Liver (tissue), 8 donors: ENCODE measurements at regions not wholly inside any gene's neighbourhood (a gene's known extent, or its start where the extent isn't known, plus 50 kb on each side); places are given as distances from the start of the nearest gene placed in this dataset.

Source experiments
- DNase-seq: peaks from one replicate; pipeline ENCODE4 v3.0.0-alpha.2; 2017; ENCODE audit warnings: low spot score
- H3K27ac ChIP-seq, 2 donors: one replicate each; pipeline ENCODE4 v1.7.0; 2013; ENCODE audit warnings: inconsistent platforms in 2 of 2, low read length in 2 of 2, control low read depth in 1 of 2, low read depth in 1 of 2, mild to moderate bottlenecking in 1 of 2
- H3K27me3 ChIP-seq, 4 donors: one replicate each; pipeline versions ENCODE4 v1.6.1 to v1.7.0; 2013; ENCODE audit warnings: low read length in 3 of 4, inconsistent platforms in 1 of 4, mild to moderate bottlenecking in 1 of 4, moderate library complexity in 1 of 4; ENCODE audit not compliant: control insufficient read depth in 4 of 4, insufficient read depth in 4 of 4
- H3K36me3 ChIP-seq, 4 donors: one replicate each; pipeline versions ENCODE4 v1.6.1 to v1.7.0; 2013; ENCODE audit warnings: low read length in 3 of 4, mild to moderate bottlenecking in 3 of 4, low read depth in 1 of 4, moderate library complexity in 1 of 4; ENCODE audit not compliant: control insufficient read depth in 4 of 4, insufficient read depth in 3 of 4
- H3K4me1 ChIP-seq, 4 donors: one replicate each; pipeline versions ENCODE4 v1.6.1 to v1.7.0; 2013; ENCODE audit warnings: low read length in 3 of 4, mild to moderate bottlenecking in 3 of 4, moderate library complexity in 1 of 4; ENCODE audit not compliant: control insufficient read depth in 4 of 4, insufficient read depth in 4 of 4
- H3K4me3 ChIP-seq, 3 donors: one replicate each; pipeline versions ENCODE4 v1.6.1 to v1.7.0; 2013; ENCODE audit warnings: low read length in 3 of 3, control low read depth in 1 of 3, low read depth in 1 of 3, mild to moderate bottlenecking in 1 of 3
- H3K9ac ChIP-seq, 2 donors: one replicate each; pipeline ENCODE4 v1.7.0; 2013; ENCODE audit warnings: low read length in 2 of 2, mild to moderate bottlenecking in 2 of 2, moderate library complexity in 2 of 2, control low read depth in 1 of 2, low read depth in 1 of 2
- H3K9me3 ChIP-seq, 4 donors: one replicate each; pipeline versions ENCODE4 v1.6.1 to v1.7.0; 2013; ENCODE audit warnings: low read length in 3 of 4; ENCODE audit not compliant: control insufficient read depth in 4 of 4
- EGR1 ChIP-seq, 2 donors: IDR thresholded peaks; 2 replicates each; pipeline ENCODE4 v1.6.1; 2016 to 2018; ENCODE audit warnings: antibody characterized with exemption in 2 of 2, low read depth in 2 of 2
- FOXA1 ChIP-seq: IDR thresholded peaks from 2 replicates; pipeline ENCODE4 v1.6.1; 2016; ENCODE audit warnings: antibody characterized with exemption
- FOXA2 ChIP-seq: IDR thresholded peaks from 2 replicates; pipeline ENCODE4 v1.6.1; 2016; ENCODE audit warnings: antibody characterized with exemption
- GABPA ChIP-seq, 2 donors: IDR thresholded peaks in 1 of 2; conservative IDR thresholded peaks in 1 of 2; 2 replicates each; pipeline ENCODE4 v1.6.1; 2016; ENCODE audit warnings: antibody characterized with exemption in 2 of 2, mild to moderate bottlenecking in 1 of 2, moderate library complexity in 1 of 2
- HNF4G ChIP-seq: IDR thresholded peaks from 2 replicates; pipeline ENCODE4 v1.6.1; 2016; ENCODE audit warnings: antibody characterized with exemption
- JUND ChIP-seq, 2 donors: IDR thresholded peaks; 2 replicates each; pipeline ENCODE4 v1.6.1; 2016; ENCODE audit warnings: antibody characterized with exemption in 2 of 2
- NR2F2 ChIP-seq: IDR thresholded peaks from 2 replicates; pipeline ENCODE4 v1.6.1; 2016; ENCODE audit warnings: antibody characterized with exemption
- RAD21 ChIP-seq, 2 donors: IDR thresholded peaks; 2 replicates each; pipeline ENCODE4 v1.6.1; 2016; ENCODE audit warnings: antibody characterized with exemption in 2 of 2, mild to moderate bottlenecking in 2 of 2
- RXRA ChIP-seq, 2 donors: IDR thresholded peaks; 2 replicates each; pipeline ENCODE4 v1.6.1; 2017 to 2018; ENCODE audit warnings: antibody characterized with exemption in 2 of 2, mild to moderate bottlenecking in 1 of 2
- SP1 ChIP-seq: IDR thresholded peaks from 2 replicates; pipeline ENCODE4 v1.6.1; 2018; ENCODE audit warnings: antibody characterized with exemption, mild to moderate bottlenecking
- TAF1 ChIP-seq: conservative IDR thresholded peaks from 2 replicates; pipeline ENCODE4 v1.6.1; 2016; ENCODE audit warnings: antibody characterized with exemption, mild to moderate bottlenecking
- YY1 ChIP-seq: IDR thresholded peaks from 2 replicates; pipeline ENCODE4 v1.6.1; 2016; ENCODE audit warnings: antibody characterized with exemption, mild to moderate bottlenecking
- WGBS: extraction: QIAGEN DNeasy Blood & Tissue Kit; methylation state at CpG from one replicate; pipeline ENCODE4 v1.1.7; 2013; 5-methylcytosine and 5-hydroxymethylcytosine counted together
- TF ChIP-seq, protein P1 (sequence below): IDR thresholded peaks from 2 replicates; pipeline ENCODE4 v1.6.1; 2016; ENCODE audit warnings: antibody characterized with exemption
- TF ChIP-seq, protein P2 (sequence below): IDR thresholded peaks from 2 replicates; pipeline ENCODE4 v1.6.1; 2016; ENCODE audit warnings: antibody characterized with exemption
- TF ChIP-seq, protein P3 (sequence below): IDR thresholded peaks from 2 replicates; pipeline ENCODE4 v1.6.1; 2016; ENCODE audit warnings: antibody characterized with exemption
- TF ChIP-seq, protein P4 (sequence below): fragments of 150-350 bp; IDR thresholded peaks from 2 replicates; pipeline ENCODE4 v1.5.1; 2017; ENCODE audit warnings: improper control_type of control experiment, low read depth, low read length; ENCODE audit not compliant: missing input control
- TF ChIP-seq, protein P5 (sequence below): IDR thresholded peaks from 2 replicates; pipeline ENCODE4 v1.6.1; 2016; ENCODE audit warnings: antibody characterized with exemption, mild to moderate bottlenecking
- donor health status: healthy.
- donor health status: healthy.
- donor health status: healthy.
- donor health status: healthy.
- donor health status: healthy.

DNA sequence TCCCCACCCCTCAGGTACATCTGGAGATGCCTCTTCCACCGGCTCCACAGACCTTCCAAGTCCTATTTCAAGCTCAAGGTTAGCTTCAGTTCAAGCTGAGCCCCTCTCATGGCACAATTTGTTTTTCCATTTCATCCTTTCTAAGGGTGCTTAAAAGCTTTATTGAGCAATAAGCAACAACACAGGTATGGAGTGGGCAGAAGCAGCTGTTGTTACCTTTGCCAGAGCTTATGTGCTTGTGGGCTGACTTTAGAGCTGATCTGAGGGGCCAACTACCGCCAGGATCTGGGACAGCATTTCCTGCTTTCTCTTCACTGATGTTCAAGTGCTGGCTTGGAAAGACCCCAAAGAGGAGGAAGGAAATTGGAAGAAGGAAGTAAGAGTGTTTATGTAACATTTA, 140.0 kb upstream of the KLHL25 start:
- DNase-seq: no peak
- Histone ChIP-seq H3K4me3 (no peak overlapping the region), H3K9ac (no peak overlapping the region), H3K9me3 (no peaks in the 10 kb centered on the region), H3K27me3 (no peaks in the 10 kb centered on the region), H3K4me1 (no peaks in the 10 kb centered on the region), H3K36me3 (no peaks in the 10 kb centered on the region), H3K27ac (no peak overlapping the region)
- WGBS: 54% methylated on average over 2 of the region's 2 CpGs
- TF ChIP-seq FOXA2 (no peak), NR2F2 (no peak), TAF1 (no peak), JUND (IDR thresholded peaks at IDR 0.05) (no peak), HNF4G (no peak), FOXA1 (no peak), EGR1 (IDR thresholded peaks at IDR 0.05; ENCODE audit: low read depth in 2 of 2) (no peak), RAD21 (IDR thresholded peaks at IDR 0.05) (no peak), YY1 (no peak), GABPA (IDR thresholded peaks at IDR 0.05 in 1 of 2, conservative IDR thresholded peaks at IDR 0.05 in 1 of 2) (no peak), SP1 (no peak)
- TF ChIP-seq, protein P1, sequence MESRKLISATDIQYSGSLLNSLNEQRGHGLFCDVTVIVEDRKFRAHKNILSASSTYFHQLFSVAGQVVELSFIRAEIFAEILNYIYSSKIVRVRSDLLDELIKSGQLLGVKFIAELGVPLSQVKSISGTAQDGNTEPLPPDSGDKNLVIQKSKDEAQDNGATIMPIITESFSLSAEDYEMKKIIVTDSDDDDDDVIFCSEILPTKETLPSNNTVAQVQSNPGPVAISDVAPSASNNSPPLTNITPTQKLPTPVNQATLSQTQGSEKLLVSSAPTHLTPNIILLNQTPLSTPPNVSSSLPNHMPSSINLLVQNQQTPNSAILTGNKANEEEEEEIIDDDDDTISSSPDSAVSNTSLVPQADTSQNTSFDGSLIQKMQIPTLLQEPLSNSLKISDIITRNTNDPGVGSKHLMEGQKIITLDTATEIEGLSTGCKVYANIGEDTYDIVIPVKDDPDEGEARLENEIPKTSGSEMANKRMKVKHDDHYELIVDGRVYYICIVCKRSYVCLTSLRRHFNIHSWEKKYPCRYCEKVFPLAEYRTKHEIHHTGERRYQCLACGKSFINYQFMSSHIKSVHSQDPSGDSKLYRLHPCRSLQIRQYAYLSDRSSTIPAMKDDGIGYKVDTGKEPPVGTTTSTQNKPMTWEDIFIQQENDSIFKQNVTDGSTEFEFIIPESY: no peak
- TF ChIP-seq, protein P2, sequence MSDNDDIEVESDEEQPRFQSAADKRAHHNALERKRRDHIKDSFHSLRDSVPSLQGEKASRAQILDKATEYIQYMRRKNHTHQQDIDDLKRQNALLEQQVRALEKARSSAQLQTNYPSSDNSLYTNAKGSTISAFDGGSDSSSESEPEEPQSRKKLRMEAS: no peak
- TF ChIP-seq, protein P3, sequence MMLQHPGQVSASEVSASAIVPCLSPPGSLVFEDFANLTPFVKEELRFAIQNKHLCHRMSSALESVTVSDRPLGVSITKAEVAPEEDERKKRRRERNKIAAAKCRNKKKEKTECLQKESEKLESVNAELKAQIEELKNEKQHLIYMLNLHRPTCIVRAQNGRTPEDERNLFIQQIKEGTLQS: no peak
- TF ChIP-seq, protein P4, sequence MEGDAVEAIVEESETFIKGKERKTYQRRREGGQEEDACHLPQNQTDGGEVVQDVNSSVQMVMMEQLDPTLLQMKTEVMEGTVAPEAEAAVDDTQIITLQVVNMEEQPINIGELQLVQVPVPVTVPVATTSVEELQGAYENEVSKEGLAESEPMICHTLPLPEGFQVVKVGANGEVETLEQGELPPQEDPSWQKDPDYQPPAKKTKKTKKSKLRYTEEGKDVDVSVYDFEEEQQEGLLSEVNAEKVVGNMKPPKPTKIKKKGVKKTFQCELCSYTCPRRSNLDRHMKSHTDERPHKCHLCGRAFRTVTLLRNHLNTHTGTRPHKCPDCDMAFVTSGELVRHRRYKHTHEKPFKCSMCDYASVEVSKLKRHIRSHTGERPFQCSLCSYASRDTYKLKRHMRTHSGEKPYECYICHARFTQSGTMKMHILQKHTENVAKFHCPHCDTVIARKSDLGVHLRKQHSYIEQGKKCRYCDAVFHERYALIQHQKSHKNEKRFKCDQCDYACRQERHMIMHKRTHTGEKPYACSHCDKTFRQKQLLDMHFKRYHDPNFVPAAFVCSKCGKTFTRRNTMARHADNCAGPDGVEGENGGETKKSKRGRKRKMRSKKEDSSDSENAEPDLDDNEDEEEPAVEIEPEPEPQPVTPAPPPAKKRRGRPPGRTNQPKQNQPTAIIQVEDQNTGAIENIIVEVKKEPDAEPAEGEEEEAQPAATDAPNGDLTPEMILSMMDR: no peak
- TF ChIP-seq, protein P5, sequence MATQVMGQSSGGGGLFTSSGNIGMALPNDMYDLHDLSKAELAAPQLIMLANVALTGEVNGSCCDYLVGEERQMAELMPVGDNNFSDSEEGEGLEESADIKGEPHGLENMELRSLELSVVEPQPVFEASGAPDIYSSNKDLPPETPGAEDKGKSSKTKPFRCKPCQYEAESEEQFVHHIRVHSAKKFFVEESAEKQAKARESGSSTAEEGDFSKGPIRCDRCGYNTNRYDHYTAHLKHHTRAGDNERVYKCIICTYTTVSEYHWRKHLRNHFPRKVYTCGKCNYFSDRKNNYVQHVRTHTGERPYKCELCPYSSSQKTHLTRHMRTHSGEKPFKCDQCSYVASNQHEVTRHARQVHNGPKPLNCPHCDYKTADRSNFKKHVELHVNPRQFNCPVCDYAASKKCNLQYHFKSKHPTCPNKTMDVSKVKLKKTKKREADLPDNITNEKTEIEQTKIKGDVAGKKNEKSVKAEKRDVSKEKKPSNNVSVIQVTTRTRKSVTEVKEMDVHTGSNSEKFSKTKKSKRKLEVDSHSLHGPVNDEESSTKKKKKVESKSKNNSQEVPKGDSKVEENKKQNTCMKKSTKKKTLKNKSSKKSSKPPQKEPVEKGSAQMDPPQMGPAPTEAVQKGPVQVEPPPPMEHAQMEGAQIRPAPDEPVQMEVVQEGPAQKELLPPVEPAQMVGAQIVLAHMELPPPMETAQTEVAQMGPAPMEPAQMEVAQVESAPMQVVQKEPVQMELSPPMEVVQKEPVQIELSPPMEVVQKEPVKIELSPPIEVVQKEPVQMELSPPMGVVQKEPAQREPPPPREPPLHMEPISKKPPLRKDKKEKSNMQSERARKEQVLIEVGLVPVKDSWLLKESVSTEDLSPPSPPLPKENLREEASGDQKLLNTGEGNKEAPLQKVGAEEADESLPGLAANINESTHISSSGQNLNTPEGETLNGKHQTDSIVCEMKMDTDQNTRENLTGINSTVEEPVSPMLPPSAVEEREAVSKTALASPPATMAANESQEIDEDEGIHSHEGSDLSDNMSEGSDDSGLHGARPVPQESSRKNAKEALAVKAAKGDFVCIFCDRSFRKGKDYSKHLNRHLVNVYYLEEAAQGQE: no peak

DNA sequence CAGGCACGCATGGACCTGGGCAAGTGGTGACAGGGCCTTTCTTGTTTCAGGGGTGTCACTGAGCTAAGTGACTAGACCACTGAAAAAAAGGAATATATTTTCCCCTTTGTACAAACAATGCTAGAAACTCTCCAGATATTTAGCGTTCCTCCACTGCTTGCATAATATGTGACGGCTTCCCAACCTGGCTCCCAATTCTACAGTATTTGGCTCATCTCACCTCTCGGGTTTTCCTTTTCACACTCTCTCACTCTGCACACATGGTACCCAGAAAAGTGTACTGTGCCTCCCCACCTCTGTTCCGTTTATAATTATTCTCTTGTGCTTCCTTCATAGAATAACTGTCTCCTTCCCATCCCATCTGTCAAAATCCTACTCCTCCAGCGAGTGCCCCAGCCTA, 140.5 kb upstream of the KLHL25 start:
- H3K4me1 ChIP-seq: no peaks in the 10 kb centered on the region
- no peaks in the 10 kb centered on the region for H3K27me3 ChIP-seq
- no peak overlapping the region for H3K9ac ChIP-seq
- no peaks in the 10 kb centered on the region for H3K36me3 ChIP-seq
- DNase-seq: no peak
- 92% methylated on average over 6 of the region's 6 CpGs for WGBS
- TF ChIP-seq FOXA2: no peak
- TF ChIP-seq, protein P1: no peak
- TF ChIP-seq RXRA (IDR thresholded peaks at IDR 0.05): no peak
- TF ChIP-seq JUND (IDR thresholded peaks at IDR 0.05): no peak
- TF ChIP-seq, protein P2: no peak
- TF ChIP-seq RAD21 (IDR thresholded peaks at IDR 0.05): no peak
- no peak for TF ChIP-seq GABPA (IDR thresholded peaks at IDR 0.05 in 1 of 2, conservative IDR thresholded peaks at IDR 0.05 in 1 of 2)
- TF ChIP-seq YY1: no peak
- no peak for TF ChIP-seq HNF4G
- H3K27ac ChIP-seq: no peak overlapping the region
- no peak overlapping the region for H3K4me3 ChIP-seq
- H3K9me3 ChIP-seq: no peaks in the 10 kb centered on the region
